ENCODE measurements at regions not wholly inside any gene's neighbourhood (a gene's known extent, or its start where the extent isn't known, plus 50 kb on each side); places are given as distances from the start of the nearest gene placed in this dataset.

- FAIRE-seq (no peak), DNase-seq (ENCODE audit: low read depth, low spot score) (no peak)
- H3K79me2 ChIP-seq (ENCODE audit: control insufficient read depth, insufficient read depth, low read length): no peaks in the 10 kb centered on the region
- H3K4me3 ChIP-seq (replicated peaks in 1 of 3; ENCODE audit: insufficient read depth in 1 of 3, low read depth in 1 of 3, low read length in 3 of 3): no peak overlapping the region
- no peak overlapping the region for H2AFZ ChIP-seq (ENCODE audit: low read depth, low read length)
- intact Hi-C loops (cut with micrococcal nuclease): no loop called here
- BruUV-seq (replicated peaks): no TSS peak
- H3K4me1 ChIP-seq (ENCODE audit: control insufficient read depth, extremely low read depth, insufficient read depth, low read length): no peaks in the 10 kb centered on the region
- no peaks in the 10 kb centered on the region for H3K9me3 ChIP-seq (replicated peaks; ENCODE audit: control insufficient read depth, insufficient read depth, low read length)
- ChIA-PET CTCF (no interaction called here), POLR2A (no interaction called here)
- H4K20me1 ChIP-seq (replicated peaks; ENCODE audit: control insufficient read depth, extremely low read depth, insufficient read depth, low read length): no peaks in the 10 kb centered on the region
- H3K27ac ChIP-seq (ENCODE audit: insufficient read depth, low read depth, low read length): no peak overlapping the region
- no peak for TF ChIP-seq CTCF (IDR thresholded peaks at IDR 0.05; ENCODE audit: extremely low read depth in 1 of 2, insufficient read depth in 1 of 2, low read depth in 1 of 2, low read length in 2 of 2)
- no peak for TF ChIP-seq MYC (IDR thresholded peaks at IDR 0.05; ENCODE audit: low read depth, low read length)
- TF ChIP-seq GATA2 (IDR thresholded peaks at IDR 0.05; ENCODE audit: insufficient read depth, insufficient read length, low read depth, low read length): no peak
- no peak for TF ChIP-seq FOS (IDR thresholded peaks at IDR 0.05; ENCODE audit: borderline replicate concordance, insufficient read depth, low read length)
- TF ChIP-seq POLR2A (IDR thresholded peaks at IDR 0.05; ENCODE audit: low read depth, low read length): no peak
- TF ChIP-seq POLR2AphosphoS5 (IDR thresholded peaks at IDR 0.05; ENCODE audit: insufficient read depth, low read depth, low read length): no peak
- TF ChIP-seq JUN (IDR thresholded peaks at IDR 0.05; ENCODE audit: borderline replicate concordance, insufficient read depth, insufficient read length, low read depth): no peak
- no peak for TF ChIP-seq EZH2 (IDR thresholded peaks at IDR 0.05; ENCODE audit: borderline replicate concordance, low read depth, low read length, severe bottlenecking)
- no peaks in the 10 kb centered on the region for H3K36me3 ChIP-seq (ENCODE audit: control insufficient read depth in 2 of 2, extremely low read depth in 1 of 2, insufficient read depth in 2 of 2, low read length in 2 of 2)
- H3K9me1 ChIP-seq (replicated peaks; ENCODE audit: control insufficient read depth, extremely low read depth, insufficient read depth, low read length): no peaks in the 10 kb centered on the region
- dilution Hi-C loops (cut with MboI; ENCODE audit: extremely low pct_ligation_motif_present, low sequenced_read_pairs): no loop called here
- H3K4me2 ChIP-seq (ENCODE audit: insufficient read depth, low read length): no peak overlapping the region
- no peak overlapping the region for H3K9ac ChIP-seq (replicated peaks; ENCODE audit: extremely low read depth, insufficient read depth, low read length)
- peaks cover 0 to 5% of the 10 kb centered on the region in 2 experiments for H3K27me3 ChIP-seq (ENCODE audit: control insufficient read depth in 2 of 2, insufficient read depth in 2 of 2, low read length in 2 of 2)
These were observed 77.9 kb downstream of the RTL9 start for GRCh38 chrX:110436523-110436922.
